ENCODE measurements at regions not wholly inside any gene's neighbourhood (a gene's known extent, or its start where the extent isn't known, plus 50 kb on each side); places are given as distances from the start of the nearest gene placed in this dataset.
"Not testable (repeated sequence)": the region's sequence is repeated elsewhere in the genome, so short reads cannot be mapped to it uniquely, and the experiment has no call there.

- not testable (repeated sequence) for DNase-seq
Observed at GRCh38 chr1:83343767-83344166, 655.2 kb downstream of the TTLL7 start.

DNA sequence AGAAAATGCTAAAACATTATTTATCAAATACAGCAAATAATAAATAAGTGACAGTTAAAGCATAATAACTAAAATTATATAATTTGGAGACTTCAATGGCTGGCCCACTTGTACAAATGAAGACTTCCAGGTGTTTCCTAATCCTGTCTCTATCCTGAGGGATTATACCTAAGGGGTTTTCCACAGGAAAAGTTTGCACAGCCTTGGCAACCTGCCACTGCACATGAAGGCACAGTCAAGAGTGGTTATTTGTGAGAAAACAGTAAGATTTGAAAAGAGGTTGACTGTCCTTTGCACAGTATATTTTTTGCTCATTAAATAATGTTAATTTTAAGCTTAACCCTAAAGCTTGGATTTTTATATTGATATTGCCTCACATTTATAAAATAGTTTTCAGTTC lies 655.9 kb downstream of the TTLL7 start:
- DNase-seq, result not testable (repeated sequence)

DNA sequence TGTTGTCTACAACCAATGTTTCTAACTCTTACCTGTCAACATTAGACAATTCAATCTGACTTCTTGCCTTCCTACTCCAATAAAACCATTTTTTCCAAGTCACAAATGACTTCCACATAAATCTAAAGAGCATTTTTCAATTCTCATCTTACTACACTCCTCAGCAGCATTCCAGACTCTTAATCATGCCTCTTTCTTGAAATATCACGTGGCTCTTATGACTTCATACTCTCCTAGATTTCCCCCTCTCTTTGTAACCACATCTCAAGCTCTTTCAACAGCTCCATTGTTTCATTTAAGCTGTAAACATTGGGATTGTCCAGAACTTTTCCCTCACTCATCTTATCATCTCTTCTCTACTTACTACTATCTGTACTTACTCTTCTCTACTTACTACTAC lies 666.6 kb downstream of the TTLL7 start:
- DNase-seq, result not testable (repeated sequence)

- no peak for DNase-seq
Observed at GRCh38 chr1:83318366-83318765, 680.6 kb downstream of the TTLL7 start.

DNA sequence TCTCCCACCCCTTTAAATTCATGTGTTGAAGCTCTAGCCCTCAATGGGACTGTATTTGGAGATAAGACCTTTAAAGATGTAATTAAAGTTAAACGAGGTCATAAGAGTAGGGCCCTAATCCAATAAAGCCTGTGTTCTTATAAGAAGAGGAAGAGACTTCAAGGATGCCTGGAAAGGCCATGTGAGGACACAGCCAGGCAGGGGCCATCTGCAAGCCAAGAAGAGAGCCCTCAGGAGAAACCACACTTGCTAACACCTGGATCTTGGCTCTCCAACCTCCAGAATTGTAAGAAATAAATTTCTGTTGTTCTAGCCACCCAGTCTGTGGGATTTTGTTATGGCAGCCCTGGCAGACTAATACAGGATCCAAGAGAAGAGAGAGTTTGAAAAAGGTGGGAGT lies 683.5 kb downstream of the TTLL7 start:
- not testable (repeated sequence) for DNase-seq

GRCh38 chr1:83310161-83310560 lies 688.8 kb downstream of the TTLL7 start:
- not testable (repeated sequence) for DNase-seq

GRCh38 chr1:83309035-83309434 lies 689.9 kb downstream of the TTLL7 start:
- DNase-seq, result not testable (repeated sequence)

DNA sequence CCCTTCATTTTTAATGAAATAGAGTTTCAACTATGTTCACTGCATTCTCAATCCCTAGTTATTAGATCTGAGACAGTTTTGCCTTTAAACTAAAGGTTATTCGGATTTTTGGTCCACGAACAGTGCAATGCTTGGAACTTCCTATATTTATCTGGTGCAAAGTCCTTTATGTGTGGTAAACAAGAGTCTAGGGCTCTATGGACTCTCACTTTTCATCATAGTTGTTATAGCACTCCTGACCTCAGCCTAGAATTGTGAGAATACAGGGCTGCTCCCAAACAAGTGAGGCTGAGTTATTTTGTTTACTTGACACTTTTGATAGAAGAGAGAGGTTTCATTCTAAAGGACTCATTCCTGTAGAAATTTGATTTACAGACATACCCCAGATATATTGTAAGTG lies 692.1 kb downstream of the TTLL7 start:
- DNase-seq, result not testable (repeated sequence)

GRCh38 chr1:83295594-83295993 lies 703.3 kb downstream of the TTLL7 start:
- DNase-seq, result not testable (repeated sequence)

DNA sequence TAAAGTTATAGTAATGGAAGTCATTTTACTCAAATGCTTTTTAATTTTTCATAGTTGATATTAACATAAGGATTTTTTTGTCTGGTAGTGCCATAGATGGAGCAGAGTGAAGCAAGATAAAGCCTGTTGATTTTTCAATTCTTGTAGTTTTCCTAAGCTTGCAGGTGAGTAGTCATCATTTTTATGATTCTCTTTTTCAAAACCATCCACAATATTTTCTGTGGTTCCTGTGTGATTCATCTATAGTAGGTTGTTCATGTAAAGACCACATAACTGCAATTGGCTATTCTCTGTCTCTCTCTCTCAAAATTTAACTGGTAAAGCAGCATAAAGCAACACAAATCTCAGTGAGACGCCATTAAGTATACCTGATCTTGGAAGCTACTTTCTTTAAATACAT lies 711.5 kb downstream of the TTLL7 start:
- not testable (repeated sequence) for DNase-seq

GRCh38 chr1:83274656-83275055 lies 724.3 kb downstream of the TTLL7 start:
- DNase-seq, result not testable (repeated sequence)

- not testable (repeated sequence) for DNase-seq
Observed at GRCh38 chr1:83272484-83272883, 726.4 kb downstream of the TTLL7 start.

- not testable (repeated sequence) for DNase-seq
Observed at GRCh38 chr1:83271834-83272233, 727.1 kb downstream of the TTLL7 start.

DNA sequence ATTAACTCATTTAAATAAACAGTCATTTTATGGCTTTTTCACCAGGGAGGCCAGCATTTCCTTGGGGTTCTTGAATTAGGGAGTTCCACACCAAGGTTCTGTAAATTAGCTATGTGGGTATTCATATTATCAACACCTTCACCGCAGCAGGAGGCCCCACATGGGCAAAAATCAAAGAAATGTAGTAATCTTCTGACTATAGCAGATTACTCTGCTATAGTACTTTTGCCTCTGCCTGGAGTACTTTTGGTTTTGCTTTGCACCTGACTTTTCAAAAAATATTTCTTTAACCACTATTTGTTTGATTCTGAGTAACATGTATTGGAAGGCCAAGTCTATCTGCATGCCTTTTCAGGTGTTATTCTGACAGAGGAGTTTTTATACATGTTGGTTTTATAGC lies 728.1 kb downstream of the TTLL7 start:
- not testable (repeated sequence) for DNase-seq

- not testable (repeated sequence) for DNase-seq
Observed at GRCh38 chr1:83263808-83264207, 735.1 kb downstream of the TTLL7 start.

GRCh38 chr1:83251687-83252086 lies 747.2 kb downstream of the TTLL7 start:
- DNase-seq, result not testable (repeated sequence)

DNA sequence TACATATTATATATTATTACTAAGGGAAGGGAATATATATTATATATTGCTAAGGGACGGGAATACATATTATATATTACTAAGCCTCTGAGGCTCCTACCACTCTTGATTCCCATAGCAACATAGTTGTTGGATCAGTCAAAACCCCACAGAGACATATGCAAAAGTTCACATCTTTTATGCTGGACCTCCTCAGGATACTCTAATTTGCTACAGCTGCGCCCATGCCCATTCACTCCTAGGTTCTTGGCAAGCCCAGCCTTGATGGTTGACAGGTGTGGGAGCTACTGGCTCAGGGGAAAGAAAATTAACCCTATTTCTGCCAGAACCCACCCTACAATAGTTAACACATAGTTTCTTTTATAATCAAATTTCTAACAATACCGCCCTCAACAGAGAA lies 752.2 kb downstream of the TTLL7 start:
- DNase-seq, result not testable (repeated sequence)

- not testable (repeated sequence) for DNase-seq
Observed at GRCh38 chr1:83244832-83245231, 754.1 kb downstream of the TTLL7 start.

DNA sequence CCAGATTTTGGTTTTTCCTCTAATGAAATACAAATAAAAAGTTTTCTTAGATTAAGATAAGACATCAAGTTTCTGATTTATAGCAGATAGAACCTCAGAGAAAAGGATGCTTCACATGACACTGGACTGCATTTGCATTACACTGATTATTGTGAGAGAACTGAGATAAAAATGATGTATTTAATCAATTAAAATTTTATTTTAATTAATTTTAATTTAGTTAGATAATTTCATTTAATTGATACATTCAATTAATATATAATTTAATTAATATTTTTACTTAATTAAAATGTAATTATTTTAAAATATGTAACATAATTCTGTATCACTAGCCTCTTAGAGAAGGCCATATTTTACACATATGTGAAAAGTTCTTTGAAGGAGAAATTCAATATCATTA lies 759.4 kb downstream of the TTLL7 start:
- DNase-seq, result not testable (repeated sequence)

- not testable (repeated sequence) for DNase-seq
Observed at GRCh38 chr1:83238654-83239053, 760.3 kb downstream of the TTLL7 start.

GRCh38 chr1:83219788-83220187 lies 779.1 kb downstream of the TTLL7 start:
- DNase-seq, result not testable (repeated sequence)

DNA sequence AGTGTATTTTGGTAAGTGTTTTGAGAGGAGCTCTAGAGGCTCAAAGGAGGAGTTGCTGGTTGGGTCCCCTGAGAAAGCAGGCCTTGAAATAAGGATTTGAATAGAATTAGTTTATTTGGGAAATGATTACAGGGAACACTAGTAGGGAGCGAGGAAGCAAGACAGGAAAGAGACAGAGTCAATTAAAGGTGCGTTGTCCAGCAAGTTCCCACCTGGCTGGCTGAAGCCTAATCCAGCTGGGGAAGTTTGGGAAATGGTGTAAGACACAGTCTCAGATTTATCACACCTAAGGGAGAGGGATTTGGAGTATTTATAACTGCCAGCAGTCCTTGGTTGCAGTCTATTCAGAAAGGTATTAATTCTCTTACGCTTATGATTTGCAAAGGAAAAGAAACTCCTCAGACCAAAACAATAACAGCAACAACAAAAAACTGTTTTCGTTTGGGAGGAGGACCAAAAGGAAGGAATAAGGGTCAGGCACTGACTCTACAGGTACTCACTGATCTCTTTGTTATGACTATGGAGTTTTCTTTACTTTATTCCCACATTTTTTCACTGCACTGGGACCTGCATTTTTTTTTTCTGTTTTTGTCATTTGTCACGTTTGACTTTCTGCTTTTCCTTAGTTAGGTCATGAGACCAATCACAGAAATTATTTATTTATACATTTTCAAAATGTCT lies 780.8 kb downstream of the TTLL7 start:
- not testable (repeated sequence) for DNase-seq

DNA sequence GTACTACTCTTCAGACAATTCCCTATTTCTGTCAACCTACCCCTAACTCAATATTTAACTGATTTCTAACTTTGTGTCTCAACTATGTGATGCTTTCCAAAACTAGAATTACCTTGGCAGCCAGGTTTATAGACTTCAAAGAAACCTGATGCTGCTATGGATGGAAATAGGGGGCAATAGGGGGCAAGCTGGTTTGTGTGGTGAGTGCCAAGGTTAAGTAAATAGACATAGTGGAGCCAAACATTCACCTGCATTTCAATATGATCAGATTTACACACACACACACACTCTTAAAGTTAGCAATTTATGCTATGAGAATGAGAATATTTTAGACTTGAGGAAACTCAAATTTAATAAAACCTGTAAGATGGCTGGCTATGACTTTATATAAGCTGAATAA lies 784.6 kb downstream of the TTLL7 start:
- DNase-seq, result not testable (repeated sequence)

GRCh38 chr1:83213648-83214047 lies 785.3 kb downstream of the TTLL7 start:
- DNase-seq, result not testable (repeated sequence)

DNA sequence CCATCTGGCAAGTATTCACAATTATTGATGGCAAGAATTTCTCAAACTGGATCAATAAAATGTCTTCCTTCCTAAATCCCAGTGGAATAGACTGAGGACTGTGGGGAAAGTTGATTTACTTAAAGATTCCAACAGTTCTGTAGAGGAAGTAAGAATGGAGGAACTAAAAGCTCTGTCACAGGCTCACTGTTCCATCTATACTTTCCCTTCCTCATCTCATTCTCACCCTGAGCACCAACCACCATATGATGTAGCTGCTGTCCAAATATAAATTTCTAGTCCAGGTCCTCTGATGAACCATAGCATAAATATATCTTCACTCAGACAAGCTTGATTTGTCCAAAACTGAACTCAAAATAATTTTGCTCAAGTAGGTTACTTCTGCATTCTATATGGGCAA lies 786.9 kb downstream of the TTLL7 start:
- not testable (repeated sequence) for DNase-seq

Measured in NCI-H226 (cell line).